ENCODE measurements at regions not wholly inside any gene's neighbourhood (a gene's known extent, or its start where the extent isn't known, plus 50 kb on each side); places are given as distances from the start of the nearest gene placed in this dataset.

GRCh38 chr12:89840162-89840922 lies 131.7 kb upstream of the ATP2B1 start:
- no peak for TF ChIP-seq CTCF (IDR thresholded peaks at IDR 0.05)
- ATAC-seq, result no peak
- DNase-seq, result no peak
- Histone ChIP-seq H3K4me1 (no peaks in the 10 kb centered on the region), H3K4me3 (no peak overlapping the region), H3K27ac (no peak overlapping the region), H3K27me3 (ENCODE audit: low read depth) (no peaks in the 10 kb centered on the region), H3K9me3 (no peaks in the 10 kb centered on the region), H3K36me3 (no peaks in the 10 kb centered on the region)
- intact Hi-C loops (cut with DNase I), result no loop called here

GRCh38 chr12:89839444-89839843 lies 130.8 kb upstream of the ATP2B1 start:
- TF ChIP-seq CTCF (IDR thresholded peaks at IDR 0.05), result no peak
- ATAC-seq, result no peak

GRCh38 chr12:89838833-89839232 lies 130.2 kb upstream of the ATP2B1 start:
- Histone ChIP-seq H3K4me3 (no peak overlapping the region), H3K4me1 (no peaks in the 10 kb centered on the region), H3K27ac (no peak overlapping the region), H3K27me3 (ENCODE audit: low read depth) (no peaks in the 10 kb centered on the region), H3K36me3 (no peaks in the 10 kb centered on the region), H3K9me3 (no peaks in the 10 kb centered on the region)
- intact Hi-C loops (cut with DNase I), result no loop called here
- DNase-seq, result no peak
- TF ChIP-seq CTCF (IDR thresholded peaks at IDR 0.05), result no peak
- ATAC-seq, result no peak

More at GRCh38 chr12:89839444-89839843, 130.8 kb upstream of the ATP2B1 start:
- DNase-seq, result no peak
- Histone ChIP-seq H3K4me3 (no peak overlapping the region), H3K27me3 (ENCODE audit: low read depth) (no peaks in the 10 kb centered on the region), H3K36me3 (no peaks in the 10 kb centered on the region), H3K4me1 (no peaks in the 10 kb centered on the region), H3K27ac (no peak overlapping the region), H3K9me3 (no peaks in the 10 kb centered on the region)
- intact Hi-C loops (cut with DNase I), result no loop called here

- no peak for DNase-seq
- no peaks in the 10 kb centered on the region for H3K4me1 ChIP-seq
These were observed 127.4 kb upstream of the ATP2B1 start for GRCh38 chr12:89836026-89836425.

GRCh38 chr12:89834676-89835075 lies 126.0 kb upstream of the ATP2B1 start:
- Histone ChIP-seq H3K4me1 (no peaks in the 10 kb centered on the region), H3K4me3 (no peak overlapping the region), H3K27ac (no peak overlapping the region), H3K27me3 (ENCODE audit: low read depth) (no peaks in the 10 kb centered on the region), H3K9me3 (no peaks in the 10 kb centered on the region), H3K36me3 (no peaks in the 10 kb centered on the region)
- DNase-seq (no peak), ATAC-seq (no peak)
- TF ChIP-seq CTCF (IDR thresholded peaks at IDR 0.05), result no peak
- intact Hi-C loops (cut with DNase I), result no loop called here

More at GRCh38 chr12:89836026-89836425, 127.4 kb upstream of the ATP2B1 start:
- Histone ChIP-seq H3K27me3 (ENCODE audit: low read depth) (no peaks in the 10 kb centered on the region), H3K4me3 (no peak overlapping the region), H3K36me3 (no peaks in the 10 kb centered on the region), H3K9me3 (no peaks in the 10 kb centered on the region), H3K27ac (no peak overlapping the region)
- no peak for TF ChIP-seq CTCF (IDR thresholded peaks at IDR 0.05)
- intact Hi-C loops (cut with DNase I), result no loop called here
- no peak for ATAC-seq
